ENCODE measurements at regions not wholly inside any gene's neighbourhood (a gene's known extent, or its start where the extent isn't known, plus 50 kb on each side); places are given as distances from the start of the nearest gene placed in this dataset.

GRCh38 chr15:68518785-68519430, 59.9 kb upstream of the CORO2B start:
- Mint-ChIP-seq H3K9me3 (no peaks in the 10 kb centered on the region), H3K36me3 (ENCODE audit: low read depth) (no peaks in the 10 kb centered on the region), H3K4me1 (no peaks in the 10 kb centered on the region), H3K4me3 (no peak overlapping the region), H3K27ac (no peak overlapping the region), H3K27me3 (peaks cover 45% of the 10 kb centered on the region)
- CTCF ChIA-PET = interaction anchor here (1.9 kb wide), 1 partner anchor 213 kb away, joined by 5 read pairs; no protein-coding TSS in a partner anchor
- POLR2A ChIA-PET = no interaction called here
- DNase-seq = no peak

GRCh38 chr15:68524753-68525584, 53.8 kb upstream of the CORO2B start:
- H3K36me3 Mint-ChIP-seq (ENCODE audit: low read depth) = no peaks in the 10 kb centered on the region
- ChIA-PET CTCF (interaction anchor here (0.6 to 2.2 kb wide), 6 partner anchors 14 to 239 kb away, joined by 3 to 7 read pairs (median 5); no protein-coding TSS in a partner anchor), POLR2A (no interaction called here)
- H3K27ac Mint-ChIP-seq = no peak overlapping the region
- H3K9me3 Mint-ChIP-seq = no peaks in the 10 kb centered on the region
- H3K4me3 Mint-ChIP-seq = no peak overlapping the region
- peaks cover 46% of the 10 kb centered on the region for H3K27me3 Mint-ChIP-seq
- peaks cover 31% of the 10 kb centered on the region for H3K4me1 Mint-ChIP-seq
- no peak for DNase-seq

- ChIA-PET CTCF (interaction anchor here (0.9 to 2.2 kb wide), 5 partner anchors 13 to 219 kb away, joined by 3 to 7 read pairs (median 5); no protein-coding TSS in a partner anchor), POLR2A (no interaction called here)
- Mint-ChIP-seq H3K36me3 (ENCODE audit: low read depth) (no peaks in the 10 kb centered on the region), H3K27ac (no peak overlapping the region), H3K9me3 (no peaks in the 10 kb centered on the region), H3K27me3 (peaks cover 40% of the 10 kb centered on the region), H3K4me1 (peaks cover 31% of the 10 kb centered on the region), H3K4me3 (no peak overlapping the region)
- DNase-seq = no peak
Measured at GRCh38 chr15:68525815-68526214, 53.0 kb upstream of the CORO2B start.

GRCh38 chr15:68526269-68526668, 52.5 kb upstream of the CORO2B start:
- ChIA-PET CTCF (interaction anchor here (1.3 to 2.2 kb wide), 4 partner anchors 13 to 220 kb away, joined by 4 to 7 read pairs (median 6); no protein-coding TSS in a partner anchor), POLR2A (no interaction called here)

GRCh38 chr15:68526784-68527183, 52.0 kb upstream of the CORO2B start:
- Mint-ChIP-seq H3K27me3 (peaks cover 39% of the 10 kb centered on the region), H3K9me3 (no peaks in the 10 kb centered on the region), H3K27ac (no peak overlapping the region), H3K36me3 (ENCODE audit: low read depth) (no peaks in the 10 kb centered on the region), H3K4me1 (peaks cover 31% of the 10 kb centered on the region), H3K4me3 (no peak overlapping the region)
- DNase-seq = no peak
- CTCF ChIA-PET = interaction anchor here (0.8 to 2.2 kb wide), 6 partner anchors 23 to 222 kb away, joined by 3 to 7 read pairs (median 3); no protein-coding TSS in a partner anchor
- POLR2A ChIA-PET = no interaction called here

More at GRCh38 chr15:68526269-68526668, 52.5 kb upstream of the CORO2B start:
- peaks cover 31% of the 10 kb centered on the region for H3K4me1 Mint-ChIP-seq
- H3K27me3 Mint-ChIP-seq = peaks cover 41% of the 10 kb centered on the region
- no peak overlapping the region for H3K27ac Mint-ChIP-seq
- H3K9me3 Mint-ChIP-seq = no peaks in the 10 kb centered on the region
- H3K4me3 Mint-ChIP-seq = no peak overlapping the region
- no peak for DNase-seq
- H3K36me3 Mint-ChIP-seq (ENCODE audit: low read depth) = no peaks in the 10 kb centered on the region

- Mint-ChIP-seq H3K27me3 (peaks cover 39% of the 10 kb centered on the region), H3K4me3 (peak overlapping the region; percentile 25), H3K36me3 (ENCODE audit: low read depth) (no peaks in the 10 kb centered on the region), H3K9me3 (no peaks in the 10 kb centered on the region), H3K27ac (no peak overlapping the region), H3K4me1 (peaks cover 31% of the 10 kb centered on the region)
- CTCF ChIA-PET = interaction anchor here (0.7 kb wide), 1 partner anchor 35 kb away, joined by 3 read pairs; no protein-coding TSS in a partner anchor
- POLR2A ChIA-PET = no interaction called here
- DNase-seq = no peak
Measured at GRCh38 chr15:68528626-68529290, 50.0 kb upstream of the CORO2B start.
